Activated CD8-positive, alpha-beta T cell treated with anti-CD3 and anti-CD28 coated beads for 36 hours (primary cell): ENCODE measurements at regions not wholly inside any gene's neighbourhood (a gene's known extent, or its start where the extent isn't known, plus 50 kb on each side); places are given as distances from the start of the nearest gene placed in this dataset.
A peak's percentile ranks its signal among the peaks of the same experiment; 100 is the strongest.
"Not testable (repeated sequence)": the region's sequence is repeated elsewhere in the genome, so short reads cannot be mapped to it uniquely, and the experiment has no call there.

Experiments
- ATAC-seq: fragments of 200-7000 bp; cut with Tn5 transposase; one replicate; pipeline ENCODE4 v1.10.0; 2021; ENCODE audit warnings: mild to moderate bottlenecking, moderate library complexity
- CTCF ChIA-PET: fragments of 350-600 bp; sonication (Branson Sonifier 250); formaldehyde crosslinking; loops from one replicate; lab custom pipeline; 2021; ENCODE audit warnings: antibody characterized with exemption; lab: Charles Lee
- POLR2A ChIA-PET: fragments of 350-600 bp; sonication (Branson Sonifier 250); formaldehyde crosslinking; loops from one replicate; lab custom pipeline; 2021; ENCODE audit warnings: antibody characterized with exemption; lab: Charles Lee
- DNase-seq: peaks from one replicate; pipeline ENCODE4 v3.0.0-alpha.2; 2020
- H3K27ac Mint-ChIP-seq: one replicate; pipeline ENCODE4 v1.8.0; 2021; ENCODE audit warnings: mild to moderate bottlenecking, mixed read lengths
- H3K27me3 Mint-ChIP-seq: one replicate; pipeline ENCODE4 v1.8.0; 2021; ENCODE audit warnings: mixed read lengths
- H3K36me3 Mint-ChIP-seq: one replicate; pipeline ENCODE4 v1.8.0; 2021; ENCODE audit warnings: low read depth, mixed read lengths
- H3K4me1 Mint-ChIP-seq: one replicate; pipeline ENCODE4 v1.8.0; 2021; ENCODE audit warnings: low read depth, mixed read lengths
- H3K4me3 Mint-ChIP-seq: one replicate; pipeline ENCODE4 v1.8.0; 2021; ENCODE audit warnings: mild to moderate bottlenecking, moderate library complexity, mixed read lengths
- H3K9me3 Mint-ChIP-seq: one replicate; pipeline ENCODE4 v1.8.0; 2021; ENCODE audit warnings: mixed read lengths
- CTCF ChIP-seq: fragments of 200-600 bp; IDR thresholded peaks from one replicate; pipeline ENCODE4 v1.8.0; 2022; ENCODE audit warnings: antibody characterized with exemption, mild to moderate bottlenecking
- intact Hi-C: fragments of 100-400 bp; cut with micrococcal nuclease; formaldehyde crosslinking; loops from one replicate; pipeline ENCODE4 v1.10.0; 2022

- DNase-seq (no peak), ATAC-seq (peak; percentile 81)
- POLR2A ChIA-PET: no interaction called here
- H3K4me3 Mint-ChIP-seq: no peak overlapping the region
- CTCF ChIA-PET: no interaction called here
- no peaks in the 10 kb centered on the region for H3K36me3 Mint-ChIP-seq
- H3K9me3 Mint-ChIP-seq: peaks cover 8% of the 10 kb centered on the region
- peaks cover 3% of the 10 kb centered on the region for H3K27me3 Mint-ChIP-seq
- intact Hi-C loops: no loop called here
- H3K4me1 Mint-ChIP-seq: peaks cover 7% of the 10 kb centered on the region
- no peak for TF ChIP-seq CTCF
- no peak overlapping the region for H3K27ac Mint-ChIP-seq
Measured at GRCh38 chr3:29026286-29026685, 254.6 kb upstream of the RBMS3 start.

GRCh38 chr3:29026959-29027358, 253.9 kb upstream of the RBMS3 start:
- ATAC-seq: no peak

GRCh38 chr3:29031175-29031574, 249.7 kb upstream of the RBMS3 start:
- POLR2A ChIA-PET, H3K4me1 Mint-ChIP-seq, H3K4me3 Mint-ChIP-seq, H3K9me3 Mint-ChIP-seq, ATAC-seq, intact Hi-C loops, DNase-seq, H3K36me3 Mint-ChIP-seq, CTCF ChIA-PET, H3K27ac Mint-ChIP-seq, H3K27me3 Mint-ChIP-seq: not testable (repeated sequence)

More at GRCh38 chr3:29026959-29027358, 253.9 kb upstream of the RBMS3 start:
- H3K27ac Mint-ChIP-seq: no peak overlapping the region
- TF ChIP-seq CTCF: no peak
- H3K36me3 Mint-ChIP-seq: no peaks in the 10 kb centered on the region
- H3K4me3 Mint-ChIP-seq: no peak overlapping the region
- intact Hi-C loops: no loop called here
- H3K9me3 Mint-ChIP-seq: peaks cover 8% of the 10 kb centered on the region
- ChIA-PET CTCF (no interaction called here), POLR2A (no interaction called here)
- DNase-seq: no peak
- H3K27me3 Mint-ChIP-seq: peaks cover 3% of the 10 kb centered on the region
- peaks cover 7% of the 10 kb centered on the region for H3K4me1 Mint-ChIP-seq

GRCh38 chr3:29033511-29033910, 247.4 kb upstream of the RBMS3 start:
- no peaks in the 10 kb centered on the region for H3K36me3 Mint-ChIP-seq
- intact Hi-C loops: no loop called here

GRCh38 chr3:29050155-29050554, 230.7 kb upstream of the RBMS3 start:
- no peak overlapping the region for H3K4me3 Mint-ChIP-seq
- H3K9me3 Mint-ChIP-seq: peaks cover 9% of the 10 kb centered on the region
- no peak for DNase-seq
- H3K4me1 Mint-ChIP-seq: no peaks in the 10 kb centered on the region
- intact Hi-C loops: no loop called here
- no peaks in the 10 kb centered on the region for H3K36me3 Mint-ChIP-seq
- no peak for TF ChIP-seq CTCF
- ATAC-seq: no peak
- ChIA-PET CTCF (no interaction called here), POLR2A (no interaction called here)
- H3K27ac Mint-ChIP-seq: no peak overlapping the region
- no peaks in the 10 kb centered on the region for H3K27me3 Mint-ChIP-seq

More at GRCh38 chr3:29033511-29033910, 247.4 kb upstream of the RBMS3 start:
- ATAC-seq (no peak), DNase-seq (no peak)
- TF ChIP-seq CTCF: no peak
- ChIA-PET CTCF (no interaction called here), POLR2A (no interaction called here)
- Mint-ChIP-seq H3K4me3 (no peak overlapping the region), H3K27me3 (no peaks in the 10 kb centered on the region), H3K27ac (no peak overlapping the region), H3K4me1 (no peaks in the 10 kb centered on the region), H3K9me3 (no peaks in the 10 kb centered on the region)

- H3K4me3 Mint-ChIP-seq: no peak overlapping the region
- POLR2A ChIA-PET: no interaction called here
- no peak for DNase-seq
- no peak overlapping the region for H3K27ac Mint-ChIP-seq
- peaks cover 17% of the 10 kb centered on the region for H3K9me3 Mint-ChIP-seq
- H3K27me3 Mint-ChIP-seq: no peaks in the 10 kb centered on the region
- no peaks in the 10 kb centered on the region for H3K4me1 Mint-ChIP-seq
- no peak for TF ChIP-seq CTCF
- intact Hi-C loops: no loop called here
- ATAC-seq: no peak
- CTCF ChIA-PET: no interaction called here
- peaks cover 2% of the 10 kb centered on the region for H3K36me3 Mint-ChIP-seq
Measured at GRCh38 chr3:29057326-29057725, 223.5 kb upstream of the RBMS3 start.
